PC-3 (cell line): ENCODE measurements at regions not wholly inside any gene's neighbourhood (a gene's known extent, or its start where the extent isn't known, plus 50 kb on each side); places are given as distances from the start of the nearest gene placed in this dataset.

ENCODE experiments used
- ATAC-seq: fragments of 200-7000 bp; cut with Tn5 transposase; 2 replicates; pipeline ENCODE4 v1.9.1; 2020; ENCODE audit warnings: mild to moderate bottlenecking, moderate library complexity
- BruUV-seq: library from RNA; stranded (reverse); fragments of 400-500 nt; replicated peaks from 2 replicates; lab custom pipeline; 2021; lab: Mats Ljungman, UMichigan
- CTCF ChIA-PET: fragments of 300-600 bp; sonication (Branson Sonifier 250); formaldehyde crosslinking; loops from one replicate; lab custom pipeline; 2022; ENCODE audit warnings: antibody characterized with exemption; lab: Charles Lee
- POLR2A ChIA-PET: fragments of 300-600 bp; sonication (Branson Sonifier 250); formaldehyde crosslinking; loops from one replicate; lab custom pipeline; 2022; ENCODE audit warnings: antibody characterized with exemption; ENCODE audit not compliant: unreplicated experiment; lab: Charles Lee
- DNase-seq: peaks from one replicate; pipeline ENCODE4 v3.0.0-alpha.2; 2015
- H2AFZ ChIP-seq: fragments of 300-600 bp; sonication (generic); 2 replicates; pipeline ENCODE4 v1.6.0; 2016; ENCODE audit warnings: antibody characterized with exemption, low read length
- H3F3A ChIP-seq: fragments of 300-600 bp; sonication (generic); one replicate; pipeline ENCODE4 v1.6.0; 2017; ENCODE audit warnings: antibody characterized with exemption, low read length, control low read depth, mild to moderate bottlenecking; ENCODE audit not compliant: unreplicated experiment
- H3K27ac ChIP-seq: fragments of 300-600 bp; sonication (generic); 2 replicates; pipeline ENCODE4 v1.5.1; 2016; ENCODE audit warnings: mild to moderate bottlenecking, low read length
- H3K27me3 ChIP-seq: fragments of 300-600 bp; sonication (generic); 2 replicates; pipeline ENCODE4 v1.6.1; 2016; ENCODE audit warnings: low read length, mixed read lengths
- H3K36me3 ChIP-seq: fragments of 300-600 bp; sonication (generic); 2 replicates; pipeline ENCODE4 v1.6.1; 2016; ENCODE audit warnings: low read depth, mixed run types, low read length, mixed read lengths
- H3K4me1 ChIP-seq: fragments of 300-600 bp; sonication (generic); 2 replicates; pipeline ENCODE4 v1.5.1; 2016; ENCODE audit warnings: low read length; ENCODE audit not compliant: insufficient read depth
- H3K4me2 ChIP-seq: fragments of 300-600 bp; sonication (generic); 2 replicates; pipeline ENCODE4 v1.6.0; 2016; ENCODE audit warnings: low read length
- H3K4me3 ChIP-seq: fragments of 300-600 bp; sonication (generic); 2 replicates; pipeline ENCODE4 v1.5.1; 2016; ENCODE audit warnings: mild to moderate bottlenecking, low read length, mixed read lengths
- H3K79me2 ChIP-seq: fragments of 300-600 bp; sonication (generic); 2 replicates; pipeline ENCODE4 v1.6.1; 2017; ENCODE audit warnings: low read length, mixed read lengths
- H3K9ac ChIP-seq: fragments of 300-600 bp; sonication (generic); 2 replicates; pipeline ENCODE4 v1.6.0; 2016; ENCODE audit warnings: mild to moderate bottlenecking, low read length
- H3K9me2 ChIP-seq: fragments of 300-600 bp; sonication (generic); replicated peaks from 2 replicates; pipeline ENCODE4 v1.6.1; 2016; ENCODE audit warnings: mixed run types, low read length, mixed read lengths
- H3K9me3 ChIP-seq: fragments of 300-600 bp; sonication (generic); 2 replicates; pipeline ENCODE4 v1.6.1; 2016; ENCODE audit warnings: low read length, mixed read lengths
- H4K20me1 ChIP-seq: fragments of 300-600 bp; sonication (generic); 2 replicates; pipeline ENCODE4 v1.6.1; 2016; ENCODE audit warnings: low read length, mixed read lengths
- EZH2 ChIP-seq: fragments of 300-600 bp; sonication (generic); IDR thresholded peaks from one replicate; pipeline ENCODE4 v1.6.1; 2017; ENCODE audit warnings: antibody characterized with exemption, mild to moderate bottlenecking, low read length; ENCODE audit not compliant: unreplicated experiment
- EZH2phosphoT487 ChIP-seq: fragments of 300-600 bp; sonication (generic); IDR thresholded peaks from 2 replicates; pipeline ENCODE4 v1.6.1; 2018; ENCODE audit warnings: mild to moderate bottlenecking, antibody characterized with exemption, low read length, borderline replicate concordance
- intact Hi-C: fragments of 100-400 bp; cut with micrococcal nuclease; formaldehyde crosslinking; loops from 2 replicates; pipeline ENCODE4 v1.9.0; 2023
- TF ChIP-seq, protein P1 (sequence below): fragments of 300-600 bp; sonication (generic); conservative IDR thresholded peaks from 2 replicates; pipeline ENCODE4 v1.5.1; 2017; ENCODE audit warnings: antibody characterized with exemption, low read depth, mild to moderate bottlenecking, low read length

DNA sequence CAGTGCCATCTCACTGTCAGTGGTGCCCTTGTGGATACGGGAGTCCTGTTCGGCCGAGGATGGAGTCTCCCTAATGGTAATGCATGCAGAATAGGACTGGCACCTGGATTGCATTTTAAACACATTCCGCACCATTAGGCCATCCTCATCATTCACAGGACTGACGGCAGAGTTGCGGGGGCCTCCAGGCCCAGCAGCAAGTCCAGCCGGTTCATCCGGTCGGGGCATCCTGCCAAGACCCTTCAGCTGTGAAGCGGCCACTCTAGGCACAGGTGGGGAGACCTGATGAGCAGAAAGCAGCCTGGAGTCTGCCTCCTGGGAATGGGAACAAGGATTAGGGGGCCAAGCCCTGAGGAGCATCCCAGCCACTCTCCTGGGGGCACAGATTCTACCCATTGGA lies 90.3 kb upstream of the XYLT1 start:
- H4K20me1 ChIP-seq, result no peaks in the 10 kb centered on the region
- POLR2A ChIA-PET, result no interaction called here
- no peak overlapping the region for H3K4me3 ChIP-seq
- H3K79me2 ChIP-seq, result no peaks in the 10 kb centered on the region
- H3K9me3 ChIP-seq, result no peaks in the 10 kb centered on the region
- CTCF ChIA-PET, result no interaction called here
- DNase-seq (no peak), ATAC-seq (no peak)
- no peak overlapping the region for H3K27ac ChIP-seq
- BruUV-seq, result no TSS peak
- H3K36me3 ChIP-seq, result no peaks in the 10 kb centered on the region
- intact Hi-C loops, result no loop called here
- H3K4me2 ChIP-seq, result no peak overlapping the region
- H3F3A ChIP-seq, result no peaks in the 10 kb centered on the region
- no peaks in the 10 kb centered on the region for H3K9me2 ChIP-seq
- H3K4me1 ChIP-seq, result no peaks in the 10 kb centered on the region
- H3K9ac ChIP-seq, result no peak overlapping the region
- no peak for TF ChIP-seq EZH2
- TF ChIP-seq EZH2phosphoT487, result no peak
- TF ChIP-seq, protein P1, sequence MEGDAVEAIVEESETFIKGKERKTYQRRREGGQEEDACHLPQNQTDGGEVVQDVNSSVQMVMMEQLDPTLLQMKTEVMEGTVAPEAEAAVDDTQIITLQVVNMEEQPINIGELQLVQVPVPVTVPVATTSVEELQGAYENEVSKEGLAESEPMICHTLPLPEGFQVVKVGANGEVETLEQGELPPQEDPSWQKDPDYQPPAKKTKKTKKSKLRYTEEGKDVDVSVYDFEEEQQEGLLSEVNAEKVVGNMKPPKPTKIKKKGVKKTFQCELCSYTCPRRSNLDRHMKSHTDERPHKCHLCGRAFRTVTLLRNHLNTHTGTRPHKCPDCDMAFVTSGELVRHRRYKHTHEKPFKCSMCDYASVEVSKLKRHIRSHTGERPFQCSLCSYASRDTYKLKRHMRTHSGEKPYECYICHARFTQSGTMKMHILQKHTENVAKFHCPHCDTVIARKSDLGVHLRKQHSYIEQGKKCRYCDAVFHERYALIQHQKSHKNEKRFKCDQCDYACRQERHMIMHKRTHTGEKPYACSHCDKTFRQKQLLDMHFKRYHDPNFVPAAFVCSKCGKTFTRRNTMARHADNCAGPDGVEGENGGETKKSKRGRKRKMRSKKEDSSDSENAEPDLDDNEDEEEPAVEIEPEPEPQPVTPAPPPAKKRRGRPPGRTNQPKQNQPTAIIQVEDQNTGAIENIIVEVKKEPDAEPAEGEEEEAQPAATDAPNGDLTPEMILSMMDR, result no peak
- no peaks in the 10 kb centered on the region for H3K27me3 ChIP-seq
- no peak overlapping the region for H2AFZ ChIP-seq

- no peaks in the 10 kb centered on the region for H3K36me3 ChIP-seq
- H3K4me2 ChIP-seq, result no peak overlapping the region
- H3K4me3 ChIP-seq, result no peak overlapping the region
- no TSS peak for BruUV-seq
- H4K20me1 ChIP-seq, result no peaks in the 10 kb centered on the region
- TF ChIP-seq EZH2 (no peak), EZH2phosphoT487 (no peak)
- TF ChIP-seq, protein P1, result no peak
- intact Hi-C loops, result no loop called here
- no peaks in the 10 kb centered on the region for H3K79me2 ChIP-seq
- no peaks in the 10 kb centered on the region for H3K4me1 ChIP-seq
- ChIA-PET POLR2A (no interaction called here), CTCF (no interaction called here)
- no peak overlapping the region for H2AFZ ChIP-seq
- no peak overlapping the region for H3K27ac ChIP-seq
- no peak for DNase-seq
- H3K9me2 ChIP-seq, result no peaks in the 10 kb centered on the region
- H3K27me3 ChIP-seq, result no peaks in the 10 kb centered on the region
- H3F3A ChIP-seq, result no peaks in the 10 kb centered on the region
- no peak for ATAC-seq
- H3K9ac ChIP-seq, result no peak overlapping the region
- H3K9me3 ChIP-seq, result no peaks in the 10 kb centered on the region
Observed at GRCh38 chr16:17560548-17560947, 89.8 kb upstream of the XYLT1 start.

GRCh38 chr16:17559394-17559793 lies 88.6 kb upstream of the XYLT1 start:
- H3K27ac ChIP-seq, result no peak overlapping the region
- no peak overlapping the region for H3K4me2 ChIP-seq
- intact Hi-C loops, result no loop called here
- TF ChIP-seq EZH2phosphoT487, result no peak
- no peak for TF ChIP-seq EZH2
- TF ChIP-seq, protein P1, result no peak
- H4K20me1 ChIP-seq, result no peaks in the 10 kb centered on the region
- H3K4me3 ChIP-seq, result no peak overlapping the region
- no peaks in the 10 kb centered on the region for H3K27me3 ChIP-seq
- no TSS peak for BruUV-seq
- H3K9me3 ChIP-seq, result no peaks in the 10 kb centered on the region
- CTCF ChIA-PET, result no interaction called here
- H3K79me2 ChIP-seq, result no peaks in the 10 kb centered on the region
- H3F3A ChIP-seq, result no peaks in the 10 kb centered on the region
- POLR2A ChIA-PET, result no interaction called here
- H3K9ac ChIP-seq, result no peak overlapping the region
- DNase-seq (no peak), ATAC-seq (no peak)
- H3K36me3 ChIP-seq, result no peaks in the 10 kb centered on the region
- no peaks in the 10 kb centered on the region for H3K4me1 ChIP-seq
- no peak overlapping the region for H2AFZ ChIP-seq
- no peaks in the 10 kb centered on the region for H3K9me2 ChIP-seq
